ENCODE measurements at regions not wholly inside any gene's neighbourhood (a gene's known extent, or its start where the extent isn't known, plus 50 kb on each side); places are given as distances from the start of the nearest gene placed in this dataset.

DNA sequence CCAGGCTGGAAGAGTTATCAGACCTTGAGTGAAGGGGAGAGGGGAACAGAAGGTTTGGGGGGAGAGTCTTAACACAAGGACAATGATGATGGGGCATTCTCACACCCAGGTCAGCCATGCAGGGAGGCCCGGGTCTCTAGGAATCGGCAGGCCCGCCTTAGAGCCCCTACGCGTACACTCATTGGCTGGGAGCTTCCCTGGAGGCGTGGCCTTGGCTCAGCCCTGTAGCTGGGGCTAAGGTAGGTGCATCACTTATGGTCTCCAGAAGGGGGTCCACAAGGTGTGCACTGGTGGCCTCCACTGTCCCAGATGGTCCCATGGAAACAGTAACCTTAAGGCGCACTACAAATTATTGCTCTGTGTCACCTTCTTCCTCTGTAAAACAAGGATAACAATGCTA is 660.1 kb downstream of the MED13L start:
- Histone ChIP-seq H3K4me2 (ENCODE audit: low read length) (no peak overlapping the region), H2AFZ (ENCODE audit: low read depth, low read length) (no peak overlapping the region), H4K20me1 (ENCODE audit: insufficient read depth) (no peaks in the 10 kb centered on the region), H3K27ac (ENCODE audit: low read length) (no peak overlapping the region), H3K9me3 (ENCODE audit: low read length) (no peaks in the 10 kb centered on the region), H3K9ac (ENCODE audit: low read length) (no peak overlapping the region), H3K9me2 (ENCODE audit: insufficient read depth, low read length) (no peaks in the 10 kb centered on the region), H3K79me2 (replicated peaks; ENCODE audit: insufficient read depth, low read length) (no peaks in the 10 kb centered on the region), H3K27me3 (ENCODE audit: insufficient read depth, low read depth, low read length) (no peaks in the 10 kb centered on the region), H3F3A (ENCODE audit: insufficient read depth, low read length, poor library complexity, severe bottlenecking) (no peaks in the 10 kb centered on the region), H3K4me3 (ENCODE audit: low read length) (no peak overlapping the region), H3K36me3 (ENCODE audit: insufficient read depth, low read length) (no peaks in the 10 kb centered on the region)
- TF ChIP-seq POLR2AphosphoS5 (IDR thresholded peaks at IDR 0.05) (no peak), TAF1 (IDR thresholded peaks at IDR 0.05; ENCODE audit: low read depth) (no peak), MXI1 (conservative IDR thresholded peaks at IDR 0.05; ENCODE audit: poor library complexity, severe bottlenecking) (no peak), REST (IDR thresholded peaks at IDR 0.05; ENCODE audit: borderline replicate concordance) (no peak), EZH2 (IDR thresholded peaks at IDR 0.05; ENCODE audit: borderline replicate concordance, insufficient read depth, low read length, poor library complexity, severe bottlenecking) (no peak), EP300 (conservative IDR thresholded peaks at IDR 0.05; ENCODE audit: poor library complexity, severe bottlenecking) (no peak), SMC3 (conservative IDR thresholded peaks at IDR 0.05; ENCODE audit: poor library complexity) (no peak), RAD21 (conservative IDR thresholded peaks at IDR 0.05) (no peak), CTCF (IDR thresholded peaks at IDR 0.05; ENCODE audit: poor library complexity, severe bottlenecking) (no peak)

DNA sequence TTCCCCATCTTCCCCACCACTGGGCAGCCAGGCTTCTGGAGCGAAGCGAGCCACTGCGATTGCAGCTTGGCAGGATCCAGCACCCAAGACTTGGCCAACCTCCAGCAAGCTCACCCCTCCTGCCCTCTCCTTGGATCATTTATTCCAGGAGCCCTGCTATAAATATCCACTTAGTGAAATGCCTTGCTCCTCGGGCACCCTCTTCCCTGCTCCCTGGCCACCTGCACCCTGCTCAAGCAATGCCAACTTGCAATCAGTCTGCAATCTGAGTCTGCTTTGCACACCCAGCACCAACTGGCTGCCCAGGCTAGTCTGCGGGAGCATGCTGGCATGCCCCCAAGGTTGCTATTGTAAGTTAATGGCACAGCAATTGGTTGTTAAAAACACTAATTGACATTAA is 666.0 kb downstream of the MED13L start:
- no peaks in the 10 kb centered on the region for H3K27me3 ChIP-seq (ENCODE audit: insufficient read depth, low read depth, low read length)
- no peaks in the 10 kb centered on the region for H3K79me2 ChIP-seq (replicated peaks; ENCODE audit: insufficient read depth, low read length)
- TF ChIP-seq SMC3 (conservative IDR thresholded peaks at IDR 0.05; ENCODE audit: poor library complexity) (no peak), CTCF (IDR thresholded peaks at IDR 0.05; ENCODE audit: poor library complexity, severe bottlenecking) (no peak), EP300 (conservative IDR thresholded peaks at IDR 0.05; ENCODE audit: poor library complexity, severe bottlenecking) (no peak), TAF1 (IDR thresholded peaks at IDR 0.05; ENCODE audit: low read depth) (no peak), MXI1 (conservative IDR thresholded peaks at IDR 0.05; ENCODE audit: poor library complexity, severe bottlenecking) (no peak), EZH2 (IDR thresholded peaks at IDR 0.05; ENCODE audit: borderline replicate concordance, insufficient read depth, low read length, poor library complexity, severe bottlenecking) (no peak), RAD21 (conservative IDR thresholded peaks at IDR 0.05) (no peak), POLR2AphosphoS5 (IDR thresholded peaks at IDR 0.05) (no peak), REST (IDR thresholded peaks at IDR 0.05; ENCODE audit: borderline replicate concordance) (no peak)
- no peaks in the 10 kb centered on the region for H3K9me3 ChIP-seq (ENCODE audit: low read length)
- H2AFZ ChIP-seq (ENCODE audit: low read depth, low read length), result no peak overlapping the region
- no peak overlapping the region for H3K27ac ChIP-seq (ENCODE audit: low read length)
- H3K4me2 ChIP-seq (ENCODE audit: low read length), result no peak overlapping the region
- H3K4me3 ChIP-seq (ENCODE audit: low read length), result no peak overlapping the region
- no peaks in the 10 kb centered on the region for H3K9me2 ChIP-seq (ENCODE audit: insufficient read depth, low read length)
- no peaks in the 10 kb centered on the region for H3F3A ChIP-seq (ENCODE audit: insufficient read depth, low read length, poor library complexity, severe bottlenecking)
- no peak overlapping the region for H3K9ac ChIP-seq (ENCODE audit: low read length)
- H4K20me1 ChIP-seq (ENCODE audit: insufficient read depth), result no peaks in the 10 kb centered on the region
- H3K36me3 ChIP-seq (ENCODE audit: insufficient read depth, low read length), result no peaks in the 10 kb centered on the region
